ENCODE measurements at regions not wholly inside any gene's neighbourhood (a gene's known extent, or its start where the extent isn't known, plus 50 kb on each side); places are given as distances from the start of the nearest gene placed in this dataset.

DNA sequence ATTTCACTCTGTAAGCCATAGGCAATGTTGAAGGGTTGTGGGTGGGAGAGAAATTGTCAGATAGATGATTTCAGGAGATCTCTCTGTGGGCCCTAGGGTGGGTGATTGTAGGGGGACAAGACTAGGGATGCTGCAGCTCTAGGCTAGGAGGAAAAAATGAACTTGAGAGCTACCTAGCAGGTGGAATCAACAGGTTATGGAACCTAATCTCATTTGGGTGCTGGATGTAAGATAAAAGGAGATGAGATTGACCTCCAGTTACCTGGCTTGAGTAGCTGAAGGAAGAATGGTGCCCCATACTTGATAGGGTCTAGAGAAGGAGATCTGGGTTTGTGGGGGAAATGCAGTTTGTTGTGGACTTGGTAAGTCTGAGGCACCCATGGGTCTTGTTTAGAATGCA is 396.5 kb downstream of the RRAGC start:
- DNase-seq (ENCODE audit: low spot score) = no peak

DNA sequence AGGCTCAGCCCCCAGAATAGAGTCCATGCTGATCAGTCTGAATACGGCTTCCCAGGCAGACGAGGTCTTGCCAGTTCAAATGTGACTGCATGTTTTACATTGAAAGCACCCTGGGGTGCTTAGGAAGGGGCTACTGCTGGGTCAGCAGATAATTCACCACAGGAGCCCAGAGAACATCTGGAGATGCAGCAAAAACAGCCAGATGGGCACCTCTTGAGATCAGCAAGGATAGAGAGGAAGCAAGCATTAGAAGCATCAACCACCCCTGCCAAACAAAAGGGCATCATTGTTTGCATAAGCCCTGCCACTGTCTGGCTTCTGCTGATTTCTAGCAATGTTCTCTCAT is 403.1 kb downstream of the RRAGC start:
- DNase-seq (ENCODE audit: low spot score) = no peak

DNA sequence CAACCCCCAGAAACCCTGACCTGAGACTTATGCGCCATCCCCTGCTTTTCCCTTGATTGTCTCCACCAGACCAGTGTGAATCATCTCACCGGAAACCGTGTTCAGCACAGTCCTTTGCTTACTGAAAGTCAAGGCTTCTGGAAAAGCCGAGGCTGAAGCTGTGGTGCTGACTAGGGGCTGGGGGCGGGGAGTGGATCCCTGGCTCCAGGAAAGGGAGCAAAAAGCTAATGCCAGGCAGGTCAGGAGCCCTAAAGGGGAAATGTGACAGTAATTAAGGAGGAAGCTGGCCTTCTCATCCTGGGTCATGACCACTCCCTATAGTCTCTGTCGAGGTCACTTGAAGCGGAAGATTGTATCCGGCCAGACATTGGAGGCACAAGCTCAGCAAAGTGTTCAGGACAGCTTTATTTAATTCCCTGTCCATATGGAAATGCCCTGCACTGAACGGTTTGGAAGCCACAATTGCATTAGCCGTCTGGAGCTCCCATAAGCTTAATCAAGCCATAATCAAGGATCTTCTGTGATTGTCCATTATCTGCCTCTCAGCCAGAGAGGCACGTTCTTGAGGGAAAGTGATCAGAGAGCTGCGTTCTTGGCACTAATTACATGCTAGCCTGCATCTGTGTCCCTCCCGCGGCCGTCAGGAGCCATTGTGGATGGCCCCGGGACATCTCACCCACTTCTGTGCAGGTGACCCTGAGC is 403.6 kb downstream of the RRAGC start:
- DNase-seq (ENCODE audit: low spot score) = no peak

DNA sequence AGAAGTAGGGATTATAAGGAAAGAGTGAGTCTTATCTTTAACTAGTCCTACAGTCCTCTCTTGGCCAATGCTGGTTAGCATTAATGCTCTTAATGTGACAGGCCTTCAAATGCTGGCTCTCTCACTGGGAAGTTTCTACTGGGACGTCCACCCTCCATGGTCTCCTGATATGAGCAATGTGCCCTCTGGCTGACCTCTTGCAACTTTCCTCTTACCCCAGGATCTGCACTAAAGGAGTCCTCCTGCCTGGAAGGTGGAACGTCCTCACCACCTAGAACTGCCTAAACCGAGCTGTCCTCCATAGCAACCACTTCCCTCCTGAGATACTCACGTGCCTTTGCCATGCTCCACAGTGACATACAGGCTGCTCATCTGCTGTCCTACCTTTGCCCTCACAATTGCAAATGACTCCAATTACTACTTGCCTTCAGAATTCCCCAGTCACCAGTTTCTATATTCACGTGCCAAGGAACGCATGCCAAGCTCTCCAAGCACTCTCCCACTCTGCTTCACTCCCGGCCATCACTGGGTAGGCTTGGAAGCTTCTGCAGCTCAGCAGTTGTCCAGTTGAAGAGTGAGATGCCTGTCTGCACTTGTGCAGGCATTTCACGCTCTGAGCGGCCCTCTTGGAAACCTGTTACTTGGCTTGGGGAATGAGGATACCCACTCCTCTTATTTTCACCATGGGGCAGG is 404.7 kb downstream of the RRAGC start:
- DNase-seq (ENCODE audit: low spot score) = no peak

DNA sequence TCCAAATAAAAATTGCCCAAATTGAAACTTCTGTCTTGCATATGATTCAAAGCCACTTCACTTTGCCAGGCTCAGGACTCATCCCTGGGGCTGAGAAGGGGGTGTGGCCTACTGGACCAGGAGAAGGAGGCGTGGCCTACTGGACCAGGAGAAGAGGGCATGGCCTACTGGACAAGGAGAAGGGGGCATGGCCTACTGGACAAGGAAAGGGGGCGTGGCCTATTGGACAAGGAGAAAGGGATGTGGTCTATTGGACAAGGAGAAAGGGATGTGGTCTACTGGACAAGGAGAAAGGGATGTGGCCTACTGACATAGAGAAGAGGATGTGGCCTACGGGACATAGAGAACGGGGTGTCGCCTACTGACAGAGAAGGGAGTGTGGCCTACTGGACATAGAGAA is 405.3 kb downstream of the RRAGC start:
- DNase-seq (ENCODE audit: low spot score) = no peak

DNA sequence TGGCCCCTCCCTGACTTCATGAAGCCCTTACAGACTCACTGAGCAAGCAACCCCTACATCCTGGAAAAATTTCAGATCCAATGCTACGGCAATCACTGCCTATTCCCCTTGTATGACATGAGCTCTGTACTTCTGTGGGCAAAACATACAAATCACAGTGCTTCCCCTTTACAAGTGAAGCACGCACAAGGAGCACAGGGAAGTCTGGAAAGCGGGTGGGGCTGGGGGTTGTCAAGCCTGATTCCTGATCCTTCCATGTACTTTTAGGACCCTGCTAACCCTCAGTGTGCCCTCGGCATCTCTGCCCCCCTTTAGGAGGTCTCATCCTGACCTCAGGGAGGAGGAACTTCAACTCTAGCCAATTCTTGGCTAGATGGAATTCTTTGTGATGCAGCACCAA is 405.7 kb upstream of the POU3F1 start:
- DNase-seq (ENCODE audit: low spot score) = no peak

DNA sequence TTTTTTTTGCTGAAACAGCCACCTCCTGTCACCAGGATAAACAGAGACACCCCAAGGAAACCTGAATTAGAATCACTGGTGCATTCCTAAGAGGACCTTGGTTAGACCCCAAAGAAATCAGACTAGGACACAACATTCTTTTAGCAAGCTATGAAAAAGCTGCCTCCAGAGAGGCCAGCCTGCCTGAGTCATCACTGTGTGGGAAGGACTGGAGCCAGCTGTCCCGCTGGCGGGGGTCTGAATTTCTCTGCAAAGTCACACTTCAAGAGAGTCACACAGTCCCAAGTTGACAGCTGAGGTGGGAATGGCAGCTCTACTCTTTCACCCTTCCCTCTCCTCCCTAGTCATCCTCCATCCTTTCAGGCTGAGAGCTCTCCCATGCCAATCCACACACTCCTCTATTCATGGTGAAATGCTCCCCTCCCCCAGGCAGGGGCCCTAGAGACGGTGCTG is 405.0 kb upstream of the POU3F1 start:
- no peak for DNase-seq (ENCODE audit: low spot score)

DNA sequence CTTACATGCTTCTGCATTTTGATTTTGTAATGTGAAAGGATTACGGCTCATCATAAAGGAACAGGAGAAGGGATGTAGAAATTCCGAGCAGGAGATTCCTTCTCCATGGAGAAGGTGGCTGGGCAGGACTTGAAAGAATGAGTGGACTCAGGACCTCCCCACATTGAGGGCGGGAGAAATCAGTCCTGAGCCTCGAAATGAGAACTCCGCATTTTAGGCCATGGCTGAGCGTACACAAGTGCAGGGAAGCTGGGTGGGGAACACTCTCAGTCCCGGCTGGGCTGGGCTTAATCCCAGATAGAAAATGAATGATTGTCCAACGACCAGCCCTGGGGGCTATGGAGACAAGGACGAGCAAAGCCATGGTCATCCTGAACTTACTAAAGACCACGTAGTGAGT is 402.3 kb upstream of the POU3F1 start:
- no peak for DNase-seq (ENCODE audit: low spot score)

DNA sequence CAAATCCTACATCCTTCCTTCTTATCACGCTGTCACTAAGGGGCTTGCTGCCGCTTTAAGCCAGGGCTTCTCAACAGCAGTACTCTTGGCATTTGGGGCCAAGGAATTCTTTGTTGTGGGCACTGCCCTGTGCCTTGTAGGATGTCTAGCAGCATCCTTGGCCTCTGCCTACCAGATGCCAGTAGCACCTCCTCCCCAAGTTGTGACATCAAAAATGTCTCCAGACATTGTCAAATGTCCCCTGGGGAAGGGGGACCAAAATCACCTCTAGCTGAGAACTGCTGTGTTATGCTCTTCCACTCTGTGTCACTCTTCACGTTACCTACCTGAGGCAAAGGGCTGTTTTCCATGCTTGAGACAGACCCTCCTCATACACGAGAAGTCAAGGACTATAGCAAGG is 400.3 kb upstream of the POU3F1 start:
- no peak for DNase-seq (ENCODE audit: low spot score)

DNA sequence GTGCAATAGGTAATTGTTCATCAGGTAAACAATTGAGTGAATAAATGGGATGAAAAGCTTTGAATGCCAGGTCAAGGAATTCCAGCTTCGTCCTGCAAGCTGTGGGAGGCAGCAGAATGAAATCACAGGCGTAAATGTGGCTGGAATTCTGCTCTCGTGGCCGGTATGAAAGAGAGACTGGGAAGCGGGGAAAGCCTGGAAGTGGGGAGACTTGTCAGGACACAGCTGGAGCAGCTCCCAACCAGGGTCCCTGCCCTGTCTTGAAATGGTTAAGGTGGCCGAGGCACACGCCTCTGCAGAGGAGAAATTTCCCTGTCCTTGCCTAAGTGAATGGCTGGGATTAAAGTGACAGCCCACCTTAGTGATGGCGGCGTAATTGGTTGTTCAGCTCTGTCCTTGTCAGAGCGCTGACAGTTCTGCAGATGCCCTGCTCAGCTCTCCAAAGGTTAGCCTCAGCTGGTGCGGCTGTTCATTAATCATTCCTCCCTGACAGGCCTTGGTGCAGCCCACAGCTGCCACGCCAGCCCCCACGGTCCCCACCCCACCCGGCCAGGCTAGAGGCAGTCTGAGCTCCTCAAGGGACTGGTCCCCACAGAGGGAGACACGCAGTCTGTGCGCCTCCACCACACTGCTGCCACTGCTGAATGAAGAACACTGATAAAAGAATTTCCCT is 398.3 kb upstream of the POU3F1 start:
- DNase-seq (ENCODE audit: low spot score) = no peak

DNA sequence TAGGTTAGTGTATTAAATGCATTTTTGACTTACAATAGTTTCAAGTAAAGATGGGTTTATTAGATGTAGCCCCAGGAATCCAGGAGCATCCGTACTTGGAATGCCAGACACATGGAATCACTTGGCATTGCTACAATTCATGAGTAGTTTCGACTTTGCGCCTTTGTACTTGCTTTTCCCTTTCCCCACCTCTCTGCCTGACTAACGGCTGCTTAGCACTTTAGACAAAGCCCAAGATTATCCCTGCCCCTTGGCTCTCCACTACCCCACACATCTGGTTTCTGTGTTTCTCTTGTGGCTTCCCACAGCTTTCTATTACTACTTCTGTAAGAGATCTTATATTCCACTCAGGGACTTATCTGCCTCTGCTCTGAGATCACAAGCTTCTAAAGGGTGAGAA is 397.7 kb upstream of the POU3F1 start:
- no peak for DNase-seq (ENCODE audit: low spot score)

DNA sequence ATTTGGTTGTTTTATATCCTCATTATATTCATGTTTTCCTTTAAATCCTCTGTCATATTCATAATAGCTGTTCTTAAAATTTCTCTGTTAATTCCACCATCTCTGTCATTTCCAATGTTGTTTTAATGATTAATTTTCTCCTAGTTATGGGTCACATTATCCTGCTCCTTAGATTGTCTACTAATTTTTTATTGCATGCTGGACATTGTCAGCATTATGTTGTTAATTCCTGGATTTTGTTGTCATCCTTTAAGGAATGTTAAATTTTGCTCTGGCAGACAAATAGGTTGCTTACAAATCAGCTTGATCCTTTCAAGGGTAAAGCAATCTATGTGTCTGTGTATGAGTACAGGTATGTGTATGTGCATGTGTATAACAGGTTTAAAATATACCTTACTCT is 393.8 kb upstream of the POU3F1 start:
- DNase-seq (ENCODE audit: low spot score) = no peak

DNA sequence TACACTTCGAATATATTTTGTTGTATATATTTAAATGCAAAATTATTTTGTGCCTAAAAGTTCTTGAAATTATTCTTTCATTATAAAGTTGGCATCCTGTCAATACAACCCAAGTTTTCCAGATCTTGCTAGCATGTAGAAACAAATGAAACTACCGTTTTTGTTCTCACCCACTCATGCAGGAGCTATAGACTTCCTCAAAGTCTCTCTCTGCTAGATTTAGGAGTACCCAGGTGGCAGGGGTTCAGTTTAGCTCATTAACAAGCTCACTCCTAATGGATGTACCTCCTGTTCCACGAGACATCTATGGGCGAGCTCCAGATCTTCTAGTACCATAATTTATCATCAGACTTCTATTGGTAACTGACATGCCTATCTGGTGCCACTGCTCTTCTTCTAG is 390.2 kb upstream of the POU3F1 start:
- DNase-seq (ENCODE audit: low spot score) = no peak

DNA sequence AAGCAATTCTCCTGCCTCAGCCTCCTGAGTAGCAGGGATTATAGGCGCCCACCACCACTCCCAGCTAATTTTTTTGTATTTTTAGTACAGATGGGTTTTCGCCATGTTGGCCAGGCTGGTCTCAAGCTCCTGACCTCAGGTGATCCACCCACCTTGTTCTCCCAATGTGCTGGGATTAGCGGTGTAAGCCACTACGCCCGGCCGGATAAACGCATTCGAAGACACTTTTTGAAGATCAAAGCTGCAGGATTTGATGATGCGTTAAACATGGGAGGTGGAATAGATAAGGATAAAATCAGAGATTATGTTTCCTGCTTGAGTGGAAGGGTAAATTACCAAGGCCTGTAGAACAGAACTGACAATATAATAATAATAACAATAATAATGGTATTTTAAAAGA is 389.4 kb upstream of the POU3F1 start:
- DNase-seq (ENCODE audit: low spot score) = no peak

DNA sequence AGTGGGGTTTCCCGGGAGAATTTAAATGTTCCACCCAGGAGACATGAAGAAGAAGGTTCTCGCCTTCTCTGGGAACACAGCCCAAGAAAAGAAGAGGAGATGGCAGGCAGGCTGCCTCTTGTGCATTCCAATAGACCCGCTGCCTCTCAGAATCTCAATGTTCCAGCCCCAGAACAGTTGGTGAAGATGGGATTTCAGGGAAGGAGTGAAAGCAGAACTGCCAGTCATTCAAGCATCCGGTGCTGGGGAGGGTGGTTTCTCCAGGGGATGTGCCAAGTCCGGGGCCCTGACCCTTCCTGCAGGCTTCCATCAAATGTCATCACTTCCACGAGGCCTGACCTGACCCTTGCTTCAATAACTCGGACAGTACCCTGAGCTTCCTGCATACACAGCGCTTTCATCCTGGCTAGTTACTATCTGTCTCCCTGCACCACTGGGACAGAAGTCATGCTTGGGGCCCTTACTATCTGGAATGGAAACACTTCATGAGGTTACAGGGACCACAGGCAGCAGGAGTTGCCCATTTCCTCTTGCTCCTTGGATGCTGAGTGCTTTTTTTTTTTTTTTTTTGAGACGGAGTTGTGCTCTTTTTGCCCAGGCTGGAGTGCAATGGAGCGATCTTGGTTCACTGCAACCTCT is 386.6 kb upstream of the POU3F1 start:
- no peak for DNase-seq (ENCODE audit: low spot score)

DNA sequence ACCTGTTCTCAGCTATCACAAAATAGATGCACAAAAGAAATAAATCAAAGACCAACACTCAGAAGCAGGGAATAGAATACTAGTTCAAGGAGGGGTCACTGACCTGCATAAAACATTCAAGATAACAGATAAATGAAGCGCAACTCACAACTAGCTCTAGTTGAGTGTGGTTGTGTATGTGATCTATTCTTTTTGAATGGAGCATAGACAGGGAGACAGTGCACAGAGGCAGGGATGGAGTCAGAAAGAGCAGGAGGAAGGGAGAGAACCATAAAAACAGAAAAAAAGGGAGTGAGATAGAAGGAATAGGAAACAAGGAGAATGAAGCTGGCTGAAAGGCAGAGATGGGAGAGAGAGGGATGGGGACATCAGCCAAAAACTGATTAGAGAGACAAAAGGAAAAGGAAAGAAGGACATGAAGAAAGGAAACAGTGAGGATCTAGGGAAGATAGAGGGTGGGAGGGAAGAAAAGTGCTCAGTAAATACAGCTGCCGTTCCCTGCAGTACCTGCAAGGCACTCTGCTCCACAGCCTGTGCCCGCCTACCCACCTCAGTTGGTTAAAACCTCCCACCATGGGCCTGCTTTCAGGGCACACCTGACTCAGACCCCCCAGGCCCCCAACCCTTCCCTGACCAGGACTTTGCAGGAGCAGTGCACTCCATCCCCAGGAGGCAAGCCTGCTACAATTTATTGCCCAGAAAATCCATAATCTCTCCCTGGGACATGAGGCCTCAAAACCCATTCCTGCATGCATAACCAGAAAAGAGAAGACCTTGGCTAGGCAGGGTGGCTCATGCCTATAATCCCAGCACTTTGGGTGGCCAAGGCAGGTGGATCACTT is 385.2 kb upstream of the POU3F1 start:
- DNase-seq (ENCODE audit: low spot score) = no peak

DNA sequence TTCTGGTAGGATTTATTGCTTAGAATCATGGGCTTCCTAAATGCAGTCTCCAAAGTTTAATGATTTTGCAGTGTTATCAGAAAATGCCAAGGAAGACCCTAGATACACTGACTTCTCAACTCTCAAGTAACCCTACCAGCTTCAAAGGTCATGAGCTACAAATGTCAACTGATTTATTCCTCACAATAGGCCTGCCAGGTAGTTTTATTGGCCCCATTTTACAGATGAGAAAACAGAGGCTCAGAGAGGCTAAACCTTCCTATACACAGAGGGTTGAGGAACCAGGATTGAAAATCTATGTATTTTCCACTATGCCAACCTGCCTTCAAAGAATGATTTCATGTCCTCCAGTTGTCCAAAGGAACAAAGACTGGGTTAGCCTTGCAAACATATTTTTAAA is 384.4 kb upstream of the POU3F1 start:
- no peak for DNase-seq (ENCODE audit: low spot score)

DNA sequence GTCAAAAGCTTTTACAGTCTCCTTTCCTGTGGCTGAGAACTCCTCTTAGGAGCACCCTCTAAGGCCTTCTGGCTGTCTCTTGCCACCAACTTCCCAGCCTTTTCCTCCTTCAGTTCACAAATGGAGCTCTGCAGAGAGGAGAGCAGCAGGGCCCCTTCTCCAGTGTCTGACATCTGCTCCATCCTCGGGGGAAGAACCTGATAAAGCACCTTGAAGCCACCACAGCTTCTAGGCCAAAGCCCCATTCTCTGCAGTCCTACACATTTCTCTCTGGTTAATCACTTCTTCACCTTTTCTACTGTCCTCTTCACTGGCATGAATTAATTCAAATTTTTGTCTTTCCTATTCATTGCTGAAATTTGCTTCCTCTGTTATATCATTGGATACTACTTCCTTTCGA is 378.1 kb upstream of the POU3F1 start:
- DNase-seq (ENCODE audit: low spot score) = no peak

DNA sequence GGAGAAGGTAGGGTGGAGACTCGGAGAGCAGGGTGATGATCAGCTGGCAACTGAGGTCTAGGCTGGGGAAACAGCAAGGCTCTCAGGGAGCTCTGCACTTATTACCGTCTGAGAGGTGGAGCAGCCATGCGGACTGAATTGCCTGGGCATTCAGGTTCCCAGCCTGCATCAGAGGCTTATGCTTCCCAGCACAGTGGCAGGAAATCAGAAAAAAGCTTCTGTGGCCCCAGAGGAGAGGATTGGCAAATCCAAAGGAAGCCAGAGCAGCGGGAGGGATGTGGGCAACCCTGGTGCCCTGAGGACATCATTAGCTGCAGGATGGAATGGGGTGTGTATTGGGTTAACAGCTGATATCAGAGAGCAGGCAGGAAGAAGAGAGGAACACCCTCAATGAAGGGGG is 374.1 kb upstream of the POU3F1 start:
- DNase-seq (ENCODE audit: low spot score) = no peak

DNA sequence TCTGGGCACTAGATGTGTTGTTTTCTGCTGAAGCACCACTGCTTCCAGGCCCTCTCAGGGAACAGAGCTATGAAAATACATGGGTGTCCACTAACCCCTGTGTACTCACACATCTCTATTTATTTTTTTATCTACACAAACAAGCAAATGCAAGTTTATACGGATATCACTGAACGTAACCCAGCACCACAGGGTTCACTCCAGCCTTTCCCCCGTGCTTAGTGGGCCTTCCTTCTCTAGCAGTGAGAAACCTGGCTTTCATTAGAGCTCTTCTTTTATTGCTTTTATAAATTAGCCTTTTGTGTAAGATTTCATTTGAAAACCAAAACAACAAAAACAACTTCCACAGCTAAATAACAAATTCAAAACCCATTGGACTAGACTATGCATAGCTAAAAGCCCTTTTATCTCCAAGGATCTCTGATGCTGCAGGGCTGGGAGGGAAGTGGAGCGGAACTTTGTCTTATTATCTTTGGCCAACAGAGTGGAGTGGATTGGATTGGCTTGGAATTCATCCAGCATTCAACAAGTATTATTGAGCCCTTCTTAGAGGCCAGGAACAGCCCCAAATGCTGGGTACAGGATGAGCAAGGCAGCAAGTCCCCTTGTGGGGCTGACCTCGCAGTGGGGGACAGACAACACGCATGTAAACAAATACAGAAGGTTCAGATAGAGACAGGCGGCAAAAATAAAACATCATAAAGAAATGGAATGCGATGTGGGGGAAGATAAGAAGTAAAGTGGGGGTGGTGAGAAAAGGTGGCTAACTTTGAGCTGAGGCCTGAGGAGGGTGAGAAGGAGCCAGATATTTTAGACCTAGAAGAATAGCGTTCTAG is 371.8 kb upstream of the POU3F1 start:
- DNase-seq (ENCODE audit: low spot score) = no peak

DNA sequence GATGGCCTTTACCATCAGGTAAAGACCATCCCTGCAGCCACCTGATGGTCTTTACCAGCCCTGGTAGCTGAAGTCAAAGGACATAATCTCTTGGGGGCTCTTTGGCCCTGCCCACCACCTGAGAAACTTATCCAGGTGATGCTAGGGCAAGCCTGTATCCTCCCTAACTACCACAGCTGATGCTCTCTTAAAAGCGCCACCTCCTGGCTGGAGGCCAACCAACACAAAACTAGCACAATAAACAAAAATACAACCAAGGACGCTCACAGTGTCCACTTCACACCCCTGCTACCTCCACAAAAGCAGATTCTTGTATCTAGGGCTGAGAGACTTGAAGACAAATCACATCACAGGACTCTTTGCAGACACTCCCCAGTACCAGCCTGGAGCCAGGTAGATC is 357.1 kb upstream of the POU3F1 start:
- DNase-seq (ENCODE audit: low spot score) = peak; percentile 2
